KMS-11 (cell line): ENCODE measurements at regions not wholly inside any gene's neighbourhood (a gene's known extent, or its start where the extent isn't known, plus 50 kb on each side); places are given as distances from the start of the nearest gene placed in this dataset.

Experiments used
- H2AFZ ChIP-seq: fragments of 200-600 bp; sonication (generic); 2 replicates; pipeline ENCODE4 v1.6.1; 2016; ENCODE audit warnings: antibody characterized with exemption, mixed run types, low read depth
- H3K27ac ChIP-seq: fragments of 200-600 bp; sonication (generic); 2 replicates; pipeline ENCODE4 v1.6.1; 2016; ENCODE audit warnings: mild to moderate bottlenecking, mixed run types
- H3K27me3 ChIP-seq: fragments of 200-600 bp; sonication (generic); 2 replicates; pipeline ENCODE4 v1.6.1; 2017; ENCODE audit warnings: mild to moderate bottlenecking, low read depth, mixed run types, moderate library complexity; ENCODE audit not compliant: insufficient read depth
- H3K36me3 ChIP-seq: fragments of 200-600 bp; sonication (generic); 2 replicates; pipeline ENCODE4 v1.6.1; 2017; ENCODE audit warnings: mild to moderate bottlenecking, mixed run types; ENCODE audit not compliant: insufficient read depth
- H3K4me1 ChIP-seq: fragments of 200-600 bp; sonication (generic); 2 replicates; pipeline ENCODE4 v1.6.1; 2016; ENCODE audit warnings: mild to moderate bottlenecking, low read depth, mixed run types; ENCODE audit not compliant: poor library complexity, severe bottlenecking
- H3K4me2 ChIP-seq: fragments of 200-600 bp; sonication (generic); 2 replicates; pipeline ENCODE4 v1.7.0; 2016; ENCODE audit warnings: mild to moderate bottlenecking, mixed run types
- H3K4me3 ChIP-seq: fragments of 200-600 bp; sonication (generic); IDR thresholded peaks from 2 replicates; pipeline ENCODE4 v1.6.1; 2017; ENCODE audit warnings: low read depth, low read length, mixed read lengths; ENCODE audit not compliant: insufficient read depth
- H3K79me2 ChIP-seq: fragments of 200-600 bp; sonication (generic); 2 replicates; pipeline ENCODE4 v1.6.1; 2016; ENCODE audit warnings: low read depth, mixed run types; ENCODE audit not compliant: insufficient read depth
- H3K9ac ChIP-seq: fragments of 200-600 bp; sonication (generic); 2 replicates; pipeline ENCODE4 v1.6.1; 2016; ENCODE audit warnings: mild to moderate bottlenecking, mixed run types
- H4K20me1 ChIP-seq: fragments of 200-600 bp; sonication (generic); 2 replicates; pipeline ENCODE4 v1.6.1; 2016; ENCODE audit warnings: mild to moderate bottlenecking, mixed run types; ENCODE audit not compliant: insufficient read depth
- CTCF ChIP-seq: fragments of 200-600 bp; sonication (generic); conservative IDR thresholded peaks from 2 replicates; pipeline ENCODE4 v1.6.1; 2017; ENCODE audit warnings: low read depth, mild to moderate bottlenecking, antibody characterized with exemption, low read length, moderate library complexity, mixed read lengths

- H4K20me1 ChIP-seq, result no peaks in the 10 kb centered on the region
- no peak overlapping the region for H3K4me2 ChIP-seq
- H3K27ac ChIP-seq, result no peak overlapping the region
- H3K4me1 ChIP-seq, result no peaks in the 10 kb centered on the region
- no peaks in the 10 kb centered on the region for H3K36me3 ChIP-seq
- H3K9ac ChIP-seq, result no peak overlapping the region
- no peak for TF ChIP-seq CTCF
- H2AFZ ChIP-seq, result no peak overlapping the region
- H3K79me2 ChIP-seq, result no peaks in the 10 kb centered on the region
- H3K4me3 ChIP-seq, result no peak overlapping the region
- H3K27me3 ChIP-seq, result no peaks in the 10 kb centered on the region
These were observed 658.5 kb downstream of the BRD1 start for GRCh38 chr22:49169074-49169744.

- no peak overlapping the region for H3K4me3 ChIP-seq
- no peaks in the 10 kb centered on the region for H3K79me2 ChIP-seq
- no peak for TF ChIP-seq CTCF
- no peaks in the 10 kb centered on the region for H4K20me1 ChIP-seq
- no peaks in the 10 kb centered on the region for H3K36me3 ChIP-seq
- no peaks in the 10 kb centered on the region for H3K4me1 ChIP-seq
- H3K9ac ChIP-seq, result no peak overlapping the region
- no peak overlapping the region for H3K4me2 ChIP-seq
- H3K27ac ChIP-seq, result no peak overlapping the region
- no peak overlapping the region for H2AFZ ChIP-seq
- no peaks in the 10 kb centered on the region for H3K27me3 ChIP-seq
These were observed 659.4 kb downstream of the BRD1 start for GRCh38 chr22:49168219-49168813.

DNA sequence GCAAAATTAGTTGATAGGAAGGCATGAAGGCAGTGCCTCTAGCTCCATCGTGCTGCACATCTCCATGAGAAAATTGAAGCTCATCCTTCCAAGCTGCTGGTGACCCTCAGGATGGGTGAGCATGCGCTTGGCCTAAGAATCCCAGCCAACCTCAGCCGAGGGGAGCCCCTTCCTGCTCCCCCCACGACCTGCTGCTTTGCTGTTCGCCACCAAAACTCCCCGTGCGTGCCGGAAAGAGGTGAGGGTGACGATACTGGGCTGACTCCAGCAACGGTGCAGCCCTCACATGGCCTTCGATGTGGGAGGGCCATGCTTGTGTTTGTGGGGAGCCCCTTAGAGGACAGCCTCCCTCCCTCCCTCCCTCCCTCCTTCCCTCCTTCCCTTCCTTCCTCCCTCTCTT, 660.9 kb downstream of the BRD1 start:
- Histone ChIP-seq H4K20me1 (no peaks in the 10 kb centered on the region), H3K4me1 (no peaks in the 10 kb centered on the region), H3K4me3 (no peak overlapping the region), H3K4me2 (no peak overlapping the region), H3K79me2 (no peaks in the 10 kb centered on the region), H3K9ac (no peak overlapping the region), H3K36me3 (no peaks in the 10 kb centered on the region), H3K27me3 (no peaks in the 10 kb centered on the region), H3K27ac (no peak overlapping the region), H2AFZ (no peak overlapping the region)
- no peak for TF ChIP-seq CTCF

GRCh38 chr22:49166211-49166610, 661.5 kb downstream of the BRD1 start:
- Histone ChIP-seq H3K27me3 (no peaks in the 10 kb centered on the region), H3K4me1 (no peaks in the 10 kb centered on the region), H3K36me3 (no peaks in the 10 kb centered on the region), H2AFZ (no peak overlapping the region), H3K4me2 (no peak overlapping the region), H3K79me2 (no peaks in the 10 kb centered on the region), H3K4me3 (no peak overlapping the region), H4K20me1 (no peaks in the 10 kb centered on the region), H3K27ac (no peak overlapping the region), H3K9ac (no peak overlapping the region)
- no peak for TF ChIP-seq CTCF
